ENCODE measurements at regions not wholly inside any gene's neighbourhood (a gene's known extent, or its start where the extent isn't known, plus 50 kb on each side); places are given as distances from the start of the nearest gene placed in this dataset.

DNA sequence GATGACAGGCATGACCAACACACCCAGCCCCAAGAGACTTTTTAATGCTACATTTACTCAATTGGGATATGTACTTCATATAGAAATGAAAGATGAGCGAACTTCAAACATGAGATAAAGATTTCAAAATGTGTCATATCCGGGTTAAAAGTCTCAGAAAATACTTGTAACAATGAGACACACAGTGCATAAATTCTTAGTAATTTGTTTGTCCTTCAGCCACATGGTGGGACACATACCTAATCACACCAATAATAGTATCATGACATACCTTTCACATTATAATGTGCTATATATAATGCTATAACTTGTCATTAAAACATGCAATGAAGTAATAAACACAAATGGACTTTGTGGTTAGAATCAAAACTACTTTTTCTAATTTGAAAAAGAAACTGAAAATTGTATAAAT lies 204.7 kb upstream of the RFX3 start:
- Mint-ChIP-seq H3K27me3 (ENCODE audit: unreplicated experiment) (peaks cover 8% of the 10 kb centered on the region), H3K36me3 (ENCODE audit: unreplicated experiment) (no peaks in the 10 kb centered on the region), H3K9me3 (ENCODE audit: unreplicated experiment) (no peaks in the 10 kb centered on the region), H3K27ac (ENCODE audit: unreplicated experiment) (no peak overlapping the region), H3K4me3 (ENCODE audit: unreplicated experiment) (no peak overlapping the region), H3K4me1 (ENCODE audit: unreplicated experiment) (peaks cover 11% of the 10 kb centered on the region)
- no peak for DNase-seq (ENCODE audit: extremely low spot score, unreplicated experiment)
- TF ChIP-seq, protein P1, sequence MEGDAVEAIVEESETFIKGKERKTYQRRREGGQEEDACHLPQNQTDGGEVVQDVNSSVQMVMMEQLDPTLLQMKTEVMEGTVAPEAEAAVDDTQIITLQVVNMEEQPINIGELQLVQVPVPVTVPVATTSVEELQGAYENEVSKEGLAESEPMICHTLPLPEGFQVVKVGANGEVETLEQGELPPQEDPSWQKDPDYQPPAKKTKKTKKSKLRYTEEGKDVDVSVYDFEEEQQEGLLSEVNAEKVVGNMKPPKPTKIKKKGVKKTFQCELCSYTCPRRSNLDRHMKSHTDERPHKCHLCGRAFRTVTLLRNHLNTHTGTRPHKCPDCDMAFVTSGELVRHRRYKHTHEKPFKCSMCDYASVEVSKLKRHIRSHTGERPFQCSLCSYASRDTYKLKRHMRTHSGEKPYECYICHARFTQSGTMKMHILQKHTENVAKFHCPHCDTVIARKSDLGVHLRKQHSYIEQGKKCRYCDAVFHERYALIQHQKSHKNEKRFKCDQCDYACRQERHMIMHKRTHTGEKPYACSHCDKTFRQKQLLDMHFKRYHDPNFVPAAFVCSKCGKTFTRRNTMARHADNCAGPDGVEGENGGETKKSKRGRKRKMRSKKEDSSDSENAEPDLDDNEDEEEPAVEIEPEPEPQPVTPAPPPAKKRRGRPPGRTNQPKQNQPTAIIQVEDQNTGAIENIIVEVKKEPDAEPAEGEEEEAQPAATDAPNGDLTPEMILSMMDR (IDR thresholded peaks at IDR 0.05): no peak

DNA sequence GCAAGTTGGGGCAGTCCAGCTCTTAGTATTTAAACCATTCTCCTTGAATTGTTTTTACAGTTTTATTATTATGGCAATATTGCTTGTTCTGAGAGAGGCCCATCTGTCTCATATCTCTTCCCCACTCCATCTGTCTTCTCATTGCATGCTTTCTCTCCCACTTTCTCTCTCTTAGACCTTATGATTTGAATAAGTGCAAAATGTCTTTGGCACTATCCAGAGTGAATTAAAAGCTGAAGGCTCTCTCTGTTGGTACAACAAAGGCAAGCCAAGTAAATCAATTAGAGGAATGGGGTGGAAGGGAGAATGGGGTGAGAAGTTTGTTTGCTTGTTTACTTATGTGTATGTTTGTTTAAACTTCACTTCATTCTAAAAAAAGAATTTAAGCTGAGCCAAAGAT lies 195.3 kb upstream of the RFX3 start:
- no peak for DNase-seq (ENCODE audit: extremely low spot score, unreplicated experiment)
- H3K36me3 Mint-ChIP-seq (ENCODE audit: unreplicated experiment): no peaks in the 10 kb centered on the region
- no peaks in the 10 kb centered on the region for H3K9me3 Mint-ChIP-seq (ENCODE audit: unreplicated experiment)
- H3K4me3 Mint-ChIP-seq (ENCODE audit: unreplicated experiment): no peak overlapping the region
- no peak overlapping the region for H3K27ac Mint-ChIP-seq (ENCODE audit: unreplicated experiment)
- H3K27me3 Mint-ChIP-seq (ENCODE audit: unreplicated experiment): peaks cover 55% of the 10 kb centered on the region
- TF ChIP-seq, protein P1 (IDR thresholded peaks at IDR 0.05): no peak
- no peaks in the 10 kb centered on the region for H3K4me1 Mint-ChIP-seq (ENCODE audit: unreplicated experiment)

DNA sequence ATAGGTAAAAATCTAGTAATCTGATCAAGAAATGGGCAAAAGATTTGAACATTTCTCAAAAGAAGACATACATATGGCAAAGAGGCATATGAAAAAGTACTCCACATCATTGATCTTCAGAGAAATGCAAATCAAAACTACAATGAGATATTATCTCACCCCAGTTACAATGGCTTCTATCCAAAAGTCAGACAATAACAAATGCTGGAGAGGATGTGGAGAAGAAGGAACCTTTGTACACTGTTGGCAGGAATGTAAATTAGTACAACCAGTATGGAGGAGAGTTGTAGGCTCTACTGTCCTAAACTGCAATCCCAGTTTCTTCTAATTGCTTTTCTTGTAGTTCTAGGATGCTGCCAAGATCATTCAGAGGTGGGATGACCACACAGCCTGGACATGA lies 193.5 kb upstream of the RFX3 start:
- H3K9me3 Mint-ChIP-seq (ENCODE audit: unreplicated experiment): no peaks in the 10 kb centered on the region
- DNase-seq (ENCODE audit: extremely low spot score, unreplicated experiment): no peak
- no peak overlapping the region for H3K4me3 Mint-ChIP-seq (ENCODE audit: unreplicated experiment)
- H3K36me3 Mint-ChIP-seq (ENCODE audit: unreplicated experiment): no peaks in the 10 kb centered on the region
- peaks cover 71% of the 10 kb centered on the region for H3K27me3 Mint-ChIP-seq (ENCODE audit: unreplicated experiment)
- H3K4me1 Mint-ChIP-seq (ENCODE audit: unreplicated experiment): no peaks in the 10 kb centered on the region
- TF ChIP-seq, protein P1 (IDR thresholded peaks at IDR 0.05): no peak
- H3K27ac Mint-ChIP-seq (ENCODE audit: unreplicated experiment): no peak overlapping the region

DNA sequence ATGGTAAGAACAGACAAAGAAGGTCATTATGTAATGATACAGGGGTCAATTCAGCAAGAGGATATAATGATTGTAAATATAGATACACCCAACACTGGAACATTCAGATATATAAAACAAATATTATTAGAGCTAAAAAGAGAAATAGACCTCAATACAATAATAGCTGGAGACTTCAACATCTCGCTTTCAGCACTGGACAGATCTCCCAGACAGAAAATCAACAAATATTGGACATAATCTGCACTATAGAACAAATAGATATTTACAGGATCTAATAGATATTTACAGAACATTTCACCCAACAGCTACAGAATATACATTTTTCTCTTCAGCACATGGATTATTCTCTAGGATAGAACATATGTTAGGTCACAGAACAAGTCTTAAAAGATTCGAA lies 190.6 kb upstream of the RFX3 start:
- H3K27ac Mint-ChIP-seq (ENCODE audit: unreplicated experiment): no peak overlapping the region
- no peaks in the 10 kb centered on the region for H3K4me1 Mint-ChIP-seq (ENCODE audit: unreplicated experiment)
- H3K4me3 Mint-ChIP-seq (ENCODE audit: unreplicated experiment): no peak overlapping the region
- no peak for DNase-seq (ENCODE audit: extremely low spot score, unreplicated experiment)
- no peaks in the 10 kb centered on the region for H3K9me3 Mint-ChIP-seq (ENCODE audit: unreplicated experiment)
- H3K27me3 Mint-ChIP-seq (ENCODE audit: unreplicated experiment): peaks cover 74% of the 10 kb centered on the region
- TF ChIP-seq, protein P1 (IDR thresholded peaks at IDR 0.05): no peak
- H3K36me3 Mint-ChIP-seq (ENCODE audit: unreplicated experiment): no peaks in the 10 kb centered on the region

DNA sequence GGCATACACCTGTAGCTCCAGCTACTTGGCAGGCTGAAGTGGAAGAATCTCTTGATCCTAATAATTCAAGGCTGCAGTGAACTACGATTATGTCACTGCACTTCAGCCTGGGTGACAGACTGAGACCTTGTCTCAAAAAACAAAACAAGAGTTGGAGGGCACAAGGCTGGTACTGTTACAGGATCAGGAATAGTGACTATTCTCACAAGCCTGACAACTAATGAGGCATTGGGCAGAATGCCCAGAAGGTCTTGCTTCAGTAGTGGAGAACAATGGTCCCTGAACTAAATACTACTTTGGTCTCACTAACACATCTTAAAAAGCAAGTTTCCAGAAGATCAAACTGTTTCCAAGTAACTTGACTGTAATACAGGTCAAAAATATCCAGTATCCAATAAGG lies 182.9 kb upstream of the RFX3 start:
- TF ChIP-seq, protein P1 (IDR thresholded peaks at IDR 0.05): no peak
- no peaks in the 10 kb centered on the region for H3K9me3 Mint-ChIP-seq (ENCODE audit: unreplicated experiment)
- DNase-seq (ENCODE audit: extremely low spot score, unreplicated experiment): no peak

More for the DNA sequence above, 182.9 kb upstream of the RFX3 start:
- H3K27me3 Mint-ChIP-seq (ENCODE audit: unreplicated experiment): peaks cover 46% of the 10 kb centered on the region
- no peak overlapping the region for H3K27ac Mint-ChIP-seq (ENCODE audit: unreplicated experiment)
- H3K4me3 Mint-ChIP-seq (ENCODE audit: unreplicated experiment): no peak overlapping the region
- H3K36me3 Mint-ChIP-seq (ENCODE audit: unreplicated experiment): no peaks in the 10 kb centered on the region
- H3K4me1 Mint-ChIP-seq (ENCODE audit: unreplicated experiment): no peaks in the 10 kb centered on the region
